Panc1 (cell line): ENCODE measurements at regions not wholly inside any gene's neighbourhood (a gene's known extent, or its start where the extent isn't known, plus 50 kb on each side); places are given as distances from the start of the nearest gene placed in this dataset.

Source experiments
- POLR2AphosphoS5 ChIP-seq: IDR thresholded peaks from 2 replicates; pipeline ENCODE4 v1.6.1; 2012; ENCODE audit warnings: mild to moderate bottlenecking, low read depth, low read length, moderate library complexity
- TF ChIP-seq, protein P1 (sequence below): fragments of 450-650 bp; IDR thresholded peaks from 2 replicates; pipeline ENCODE4 v1.5.1; 2017; ENCODE audit warnings: mild to moderate bottlenecking

DNA sequence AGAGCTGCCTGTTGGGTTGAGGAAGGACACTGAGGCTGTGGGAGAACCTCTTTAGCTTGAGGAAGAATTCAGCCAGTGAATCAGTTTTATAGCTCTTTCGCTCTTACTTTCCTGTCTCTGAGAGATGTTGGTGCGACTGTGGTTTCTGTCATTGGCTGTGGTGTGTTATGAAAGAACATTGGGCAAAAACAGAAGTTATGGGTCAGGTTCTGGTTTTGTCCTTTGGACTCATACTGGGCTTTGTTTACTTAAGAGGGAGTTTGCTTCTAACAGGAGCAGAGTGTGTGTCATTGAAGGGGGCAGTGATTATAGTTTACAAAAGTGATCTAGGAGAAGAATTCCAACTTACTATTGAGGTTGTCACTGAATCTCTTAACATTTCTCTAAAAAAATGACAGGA is 97.0 kb downstream of the TLR5 start:
- TF ChIP-seq, protein P1, sequence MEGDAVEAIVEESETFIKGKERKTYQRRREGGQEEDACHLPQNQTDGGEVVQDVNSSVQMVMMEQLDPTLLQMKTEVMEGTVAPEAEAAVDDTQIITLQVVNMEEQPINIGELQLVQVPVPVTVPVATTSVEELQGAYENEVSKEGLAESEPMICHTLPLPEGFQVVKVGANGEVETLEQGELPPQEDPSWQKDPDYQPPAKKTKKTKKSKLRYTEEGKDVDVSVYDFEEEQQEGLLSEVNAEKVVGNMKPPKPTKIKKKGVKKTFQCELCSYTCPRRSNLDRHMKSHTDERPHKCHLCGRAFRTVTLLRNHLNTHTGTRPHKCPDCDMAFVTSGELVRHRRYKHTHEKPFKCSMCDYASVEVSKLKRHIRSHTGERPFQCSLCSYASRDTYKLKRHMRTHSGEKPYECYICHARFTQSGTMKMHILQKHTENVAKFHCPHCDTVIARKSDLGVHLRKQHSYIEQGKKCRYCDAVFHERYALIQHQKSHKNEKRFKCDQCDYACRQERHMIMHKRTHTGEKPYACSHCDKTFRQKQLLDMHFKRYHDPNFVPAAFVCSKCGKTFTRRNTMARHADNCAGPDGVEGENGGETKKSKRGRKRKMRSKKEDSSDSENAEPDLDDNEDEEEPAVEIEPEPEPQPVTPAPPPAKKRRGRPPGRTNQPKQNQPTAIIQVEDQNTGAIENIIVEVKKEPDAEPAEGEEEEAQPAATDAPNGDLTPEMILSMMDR: no peak
- TF ChIP-seq POLR2AphosphoS5: no peak
